ENCODE measurements at regions not wholly inside any gene's neighbourhood (a gene's known extent, or its start where the extent isn't known, plus 50 kb on each side); places are given as distances from the start of the nearest gene placed in this dataset.
"Not testable (repeated sequence)": the region's sequence is repeated elsewhere in the genome, so short reads cannot be mapped to it uniquely, and the experiment has no call there.

DNA sequence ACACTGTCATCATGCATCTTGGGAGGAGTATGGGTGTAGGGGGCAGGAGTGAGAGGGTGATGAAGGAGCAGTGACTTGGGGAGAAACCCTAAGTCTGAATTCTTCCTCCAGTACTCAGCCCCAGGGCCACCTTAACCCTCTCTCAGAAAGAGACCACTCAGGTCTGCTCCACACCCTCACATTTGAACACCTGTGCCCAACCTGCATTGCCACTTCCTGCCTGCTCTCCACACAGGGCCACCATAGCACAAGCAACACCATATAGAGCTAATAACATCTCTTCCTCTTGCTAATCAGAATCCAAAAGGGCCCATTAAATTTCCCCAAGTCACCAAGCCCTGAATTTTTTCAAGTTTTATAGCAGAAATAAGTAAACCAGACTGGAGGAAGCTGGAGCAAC lies 278.7 kb downstream of the KDM5D start:
- no peak for DNase-seq (ENCODE audit: low read depth, low spot score)
- no peak overlapping the region for H3K27ac ChIP-seq (ENCODE audit: low read depth, low read length)
- CTCF ChIA-PET = no interaction called here
- TF ChIP-seq, protein P1, sequence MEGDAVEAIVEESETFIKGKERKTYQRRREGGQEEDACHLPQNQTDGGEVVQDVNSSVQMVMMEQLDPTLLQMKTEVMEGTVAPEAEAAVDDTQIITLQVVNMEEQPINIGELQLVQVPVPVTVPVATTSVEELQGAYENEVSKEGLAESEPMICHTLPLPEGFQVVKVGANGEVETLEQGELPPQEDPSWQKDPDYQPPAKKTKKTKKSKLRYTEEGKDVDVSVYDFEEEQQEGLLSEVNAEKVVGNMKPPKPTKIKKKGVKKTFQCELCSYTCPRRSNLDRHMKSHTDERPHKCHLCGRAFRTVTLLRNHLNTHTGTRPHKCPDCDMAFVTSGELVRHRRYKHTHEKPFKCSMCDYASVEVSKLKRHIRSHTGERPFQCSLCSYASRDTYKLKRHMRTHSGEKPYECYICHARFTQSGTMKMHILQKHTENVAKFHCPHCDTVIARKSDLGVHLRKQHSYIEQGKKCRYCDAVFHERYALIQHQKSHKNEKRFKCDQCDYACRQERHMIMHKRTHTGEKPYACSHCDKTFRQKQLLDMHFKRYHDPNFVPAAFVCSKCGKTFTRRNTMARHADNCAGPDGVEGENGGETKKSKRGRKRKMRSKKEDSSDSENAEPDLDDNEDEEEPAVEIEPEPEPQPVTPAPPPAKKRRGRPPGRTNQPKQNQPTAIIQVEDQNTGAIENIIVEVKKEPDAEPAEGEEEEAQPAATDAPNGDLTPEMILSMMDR (IDR thresholded peaks at IDR 0.05; ENCODE audit: low read depth, low read length) = no peak
- no peak overlapping the region for H3K4me3 ChIP-seq (ENCODE audit: low read depth, low read length)
- POLR2A ChIA-PET = no interaction called here
- H3K27me3 ChIP-seq (ENCODE audit: control insufficient read depth, insufficient read depth, low read length) = no peaks in the 10 kb centered on the region
- no peaks in the 10 kb centered on the region for H3K9me3 ChIP-seq (ENCODE audit: control insufficient read depth, insufficient read depth, low read length)

DNA sequence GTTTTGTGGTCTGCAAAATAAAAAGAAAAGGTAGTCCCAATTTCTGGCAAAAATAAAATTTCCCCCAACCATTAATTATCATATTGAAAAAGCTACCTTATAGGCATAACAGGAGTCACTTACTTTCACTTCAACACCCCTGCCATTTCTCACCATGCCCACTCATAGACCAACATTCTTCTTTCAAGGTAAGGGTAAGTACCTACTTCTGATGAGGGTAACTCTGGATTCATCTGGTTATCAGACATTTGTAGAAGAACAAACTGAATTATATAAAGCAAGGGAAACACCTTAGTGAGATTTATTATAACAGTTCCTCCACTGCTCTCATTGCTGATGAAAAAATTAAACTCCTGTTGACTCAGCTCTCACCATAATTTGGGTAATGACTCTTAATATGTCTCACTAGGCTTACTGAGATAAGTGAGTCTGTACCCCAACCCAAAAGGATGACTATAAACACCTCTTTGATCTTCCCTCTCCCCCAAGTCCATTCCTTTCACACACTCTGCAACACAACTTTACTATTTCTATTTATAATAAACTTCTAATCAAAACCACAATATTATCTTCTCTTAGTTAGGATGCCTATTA lies 287.6 kb downstream of the KDM5D start:
- Histone ChIP-seq H3K27me3 (ENCODE audit: control insufficient read depth, insufficient read depth, low read length) (no peaks in the 10 kb centered on the region), H3K27ac (ENCODE audit: low read depth, low read length) (no peak overlapping the region), H3K9me3 (ENCODE audit: control insufficient read depth, insufficient read depth, low read length) (no peaks in the 10 kb centered on the region), H3K4me3 (ENCODE audit: low read depth, low read length) (no peak overlapping the region)
- TF ChIP-seq, protein P1 (IDR thresholded peaks at IDR 0.05; ENCODE audit: low read depth, low read length) = no peak
- ChIA-PET CTCF (no interaction called here), POLR2A (no interaction called here)
- DNase-seq (ENCODE audit: low read depth, low spot score) = no peak

DNA sequence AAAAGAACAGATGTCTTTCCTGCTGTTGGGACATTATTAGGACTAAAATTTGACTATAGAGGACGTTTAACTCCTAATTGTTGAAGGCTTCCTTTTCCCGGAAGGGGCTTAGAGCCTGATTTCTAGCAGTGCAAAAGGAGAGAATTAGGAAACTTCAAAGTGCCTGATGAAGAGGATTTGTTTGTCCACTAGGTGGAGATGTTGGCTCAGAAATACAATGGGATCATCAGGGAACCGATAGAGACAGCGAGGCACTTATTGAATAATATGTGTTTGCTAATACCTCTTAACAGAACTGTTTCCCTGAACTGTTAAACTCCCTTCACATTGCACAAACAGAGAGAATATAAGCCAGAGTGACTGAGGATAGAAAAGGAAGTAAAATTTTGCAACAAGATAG lies 311.5 kb downstream of the KDM5D start:
- no peaks in the 10 kb centered on the region for H3K27me3 ChIP-seq (ENCODE audit: control insufficient read depth, insufficient read depth, low read length)
- no peak overlapping the region for H3K4me3 ChIP-seq (ENCODE audit: low read depth, low read length)
- ChIA-PET CTCF (interaction anchor here (1.0 to 1.1 kb wide), 2 partner anchors 250 to 292 kb away, joined by 3 read pairs; no protein-coding TSS in a partner anchor), POLR2A (no interaction called here)
- H3K27ac ChIP-seq (ENCODE audit: low read depth, low read length) = no peak overlapping the region
- peak; percentile 2 for DNase-seq (ENCODE audit: low read depth, low spot score)
- H3K9me3 ChIP-seq (ENCODE audit: control insufficient read depth, insufficient read depth, low read length) = no peaks in the 10 kb centered on the region
- TF ChIP-seq, protein P1 (IDR thresholded peaks at IDR 0.05; ENCODE audit: low read depth, low read length) = peak; percentile 55

DNA sequence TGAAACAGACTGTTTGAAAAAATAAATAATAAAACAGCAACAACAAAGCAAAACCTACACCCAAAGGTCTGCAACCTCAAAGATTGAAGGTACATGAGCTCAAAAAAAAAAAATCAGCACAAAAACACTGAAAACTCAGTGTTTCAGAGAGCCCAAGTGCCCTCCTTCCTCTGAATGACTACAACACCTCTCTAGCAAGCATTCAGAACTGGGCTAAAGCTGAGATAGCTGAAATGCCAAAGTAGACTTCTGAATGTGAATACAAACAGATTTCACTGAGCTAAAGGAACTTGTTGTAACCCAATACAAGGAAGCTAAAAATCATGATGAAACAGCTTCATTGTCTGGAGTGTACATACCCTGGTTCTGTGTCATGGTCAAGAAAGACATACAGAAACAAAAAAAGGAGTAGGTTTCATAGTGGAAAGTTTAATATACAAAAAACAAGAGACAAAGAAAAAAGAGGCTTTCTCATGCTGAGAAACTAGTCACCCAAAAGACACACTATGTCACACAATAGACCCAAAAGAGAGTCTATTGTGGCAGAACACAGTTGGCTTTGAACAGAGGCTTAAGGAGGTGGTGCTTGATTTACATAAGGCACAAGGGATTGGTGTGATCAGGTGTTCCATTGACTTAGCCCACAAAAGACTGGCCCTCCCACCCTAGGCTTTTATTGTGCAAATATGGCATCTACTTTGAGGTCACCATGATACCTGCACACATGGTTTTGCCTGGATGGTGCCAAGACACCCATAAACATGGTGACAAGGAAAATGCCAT lies 316.6 kb downstream of the KDM5D start:
- Histone ChIP-seq H3K4me3 (ENCODE audit: low read depth, low read length) (no peak overlapping the region), H3K27ac (ENCODE audit: low read depth, low read length) (no peak overlapping the region), H3K27me3 (ENCODE audit: control insufficient read depth, insufficient read depth, low read length) (no peaks in the 10 kb centered on the region), H3K9me3 (ENCODE audit: control insufficient read depth, insufficient read depth, low read length) (no peaks in the 10 kb centered on the region)
- no peak for DNase-seq (ENCODE audit: low read depth, low spot score)
- ChIA-PET CTCF (interaction anchor here (0.7 kb wide), 1 partner anchor 1216 kb away, joined by 3 read pairs; no protein-coding TSS in a partner anchor), POLR2A (no interaction called here)
- TF ChIP-seq, protein P1 (IDR thresholded peaks at IDR 0.05; ENCODE audit: low read depth, low read length) = no peak

DNA sequence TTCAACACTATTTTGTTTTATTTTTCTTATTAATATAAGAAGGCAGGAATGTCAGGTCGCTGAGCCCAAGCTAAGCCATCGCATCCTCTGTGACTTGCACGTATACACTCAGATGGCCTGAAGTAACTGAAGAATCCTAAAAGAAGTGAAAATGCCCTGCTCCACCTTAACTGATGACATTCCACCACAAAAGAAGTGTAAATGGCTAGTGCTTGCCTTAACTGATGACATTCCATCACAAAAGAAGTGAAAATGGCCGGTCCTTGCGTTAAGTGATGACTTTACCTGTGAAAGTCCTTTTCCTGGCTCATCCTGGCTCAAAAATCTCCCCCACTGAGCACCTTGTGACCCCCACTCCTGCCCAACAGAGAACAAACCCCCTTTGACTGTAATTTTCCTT lies 317.3 kb downstream of the KDM5D start:
- H3K9me3 ChIP-seq (ENCODE audit: control insufficient read depth, insufficient read depth, low read length); H3K27me3 ChIP-seq (ENCODE audit: control insufficient read depth, insufficient read depth, low read length); H3K27ac ChIP-seq (ENCODE audit: low read depth, low read length); POLR2A ChIA-PET; H3K4me3 ChIP-seq (ENCODE audit: low read depth, low read length); DNase-seq (ENCODE audit: low read depth, low spot score): not testable (repeated sequence)
- CTCF ChIA-PET = interaction anchor here (0.7 kb wide), 1 partner anchor 1217 kb away, joined by 3 read pairs; no protein-coding TSS in a partner anchor

Data from AG04450 (cell line).